ENCODE measurements at regions not wholly inside any gene's neighbourhood (a gene's known extent, or its start where the extent isn't known, plus 50 kb on each side); places are given as distances from the start of the nearest gene placed in this dataset.

DNA sequence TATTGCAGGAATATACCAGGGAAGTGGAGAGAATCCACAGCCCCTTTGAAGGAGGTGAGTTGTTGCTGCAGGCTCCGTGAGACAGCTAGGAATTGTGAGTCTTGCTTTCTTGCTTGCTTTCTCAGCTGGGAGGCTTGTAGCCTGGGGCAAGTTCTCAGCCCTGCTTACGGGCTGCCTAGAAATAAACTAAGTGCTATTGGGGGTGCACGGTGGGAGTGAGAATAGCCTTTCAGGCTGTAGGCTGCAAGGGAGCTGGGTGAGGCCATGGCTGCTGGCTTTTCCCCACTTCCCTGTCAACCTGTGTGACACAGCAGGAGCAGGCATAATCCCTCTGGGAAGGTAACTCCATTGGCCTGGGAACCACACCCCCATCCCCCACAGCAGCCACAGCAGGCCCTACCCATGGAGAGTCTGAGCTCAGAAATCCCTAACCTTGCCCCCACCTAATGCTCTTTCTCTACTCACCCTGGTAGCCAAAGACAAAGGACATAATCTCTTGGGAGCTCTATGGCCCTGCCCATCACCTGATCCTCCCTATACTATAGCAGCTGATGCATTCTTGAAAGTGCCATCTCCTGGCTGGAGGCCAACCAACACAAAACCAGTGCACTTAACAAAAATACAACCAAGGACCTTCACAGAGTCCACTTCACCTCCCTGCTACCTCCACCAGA, 113.0 kb downstream of the MMRN1 start:
- POLR2A ChIA-PET: no interaction called here
- Mint-ChIP-seq H3K27ac (no peak overlapping the region), H3K9me3 (peaks cover 0 to 9% (median 2%) of the 10 kb centered on the region in 9 donors), H3K4me3 (no peak overlapping the region), H3K4me1 (no peaks in the 10 kb centered on the region), H3K36me3 (no peaks in the 10 kb centered on the region), H3K27me3 (peaks cover 0 to 10% (median 3%) of the 10 kb centered on the region in 5 donors)
- DNase-seq (no peak), ATAC-seq (no peak)

DNA sequence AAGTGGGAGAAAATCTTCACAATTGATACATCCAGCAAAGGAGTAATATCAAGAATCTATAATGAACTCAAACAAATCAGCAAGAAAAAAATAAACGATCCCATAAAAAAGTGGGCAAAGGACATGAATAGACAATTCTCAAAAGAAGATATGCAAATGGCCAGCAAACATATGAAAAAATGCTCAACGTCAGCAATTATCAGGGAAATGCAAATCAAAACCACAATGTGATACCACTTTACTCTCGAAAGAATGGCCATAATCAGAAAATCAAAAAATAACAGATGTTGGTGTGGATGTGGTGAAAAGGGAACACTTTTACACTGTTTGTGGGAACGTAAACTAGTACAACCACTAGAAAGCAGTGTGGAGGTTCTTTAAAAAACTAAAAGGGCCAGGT, 114.3 kb upstream of the CCSER1 start:
- H3K4me1 Mint-ChIP-seq: no peaks in the 10 kb centered on the region
- H3K9me3 Mint-ChIP-seq: peaks cover 0 to 14% (median 2%) of the 10 kb centered on the region in 9 donors
- H3K27me3 Mint-ChIP-seq: peaks cover 0 to 5% (median 2%) of the 10 kb centered on the region in 5 donors
- no peaks in the 10 kb centered on the region for H3K36me3 Mint-ChIP-seq
- no peak for ATAC-seq
- H3K4me3 Mint-ChIP-seq: no peak overlapping the region
- POLR2A ChIA-PET: no interaction called here
- DNase-seq: no peak
- no peak overlapping the region for H3K27ac Mint-ChIP-seq

DNA sequence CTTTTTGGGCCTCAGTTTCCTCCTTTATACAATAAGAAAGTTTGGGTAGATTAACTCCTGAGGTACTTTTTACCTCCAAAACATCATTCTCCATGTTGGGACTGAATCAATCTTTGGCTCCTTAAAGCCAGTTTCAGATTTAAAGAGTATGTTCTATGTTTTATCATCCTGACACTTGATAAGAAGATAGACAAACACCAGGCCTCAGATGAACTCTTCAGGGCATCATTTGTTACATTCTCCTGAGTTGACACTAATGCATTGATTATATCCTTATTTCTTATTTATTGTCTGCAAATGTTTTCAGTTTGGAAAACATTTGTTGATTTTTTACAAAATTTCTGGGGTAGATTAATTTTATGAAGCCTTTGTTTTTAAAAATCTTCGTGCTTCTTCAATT, 102.7 kb upstream of the CCSER1 start:
- ATAC-seq (no peak), DNase-seq (no peak)
- Mint-ChIP-seq H3K4me3 (no peak overlapping the region), H3K27ac (no peak overlapping the region), H3K27me3 (peaks cover 0 to 3% (median 0%) of the 10 kb centered on the region in 5 donors), H3K36me3 (no peaks in the 10 kb centered on the region), H3K4me1 (peaks cover 0 to 22% (median 0%) of the 10 kb centered on the region in 4 donors), H3K9me3 (no peaks in the 10 kb centered on the region)
- POLR2A ChIA-PET: no interaction called here

DNA sequence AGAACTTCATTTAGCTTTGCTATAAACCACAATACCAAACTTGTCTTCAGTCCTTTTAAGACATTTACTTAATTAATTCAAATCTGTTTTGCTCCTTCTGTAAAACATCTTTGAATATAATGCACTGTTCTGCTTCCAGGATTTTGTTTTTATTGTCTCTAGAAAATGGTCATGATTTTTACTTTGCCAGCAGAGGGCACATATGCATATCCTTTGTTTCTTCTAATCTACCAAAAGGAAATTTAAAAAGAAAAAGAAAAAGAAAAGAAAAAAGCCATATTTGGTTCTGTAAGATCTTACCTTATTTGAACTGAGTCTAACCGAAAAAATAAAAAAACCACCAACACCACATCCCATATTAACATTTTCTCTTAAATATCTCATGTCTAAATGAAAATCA, 101.9 kb upstream of the CCSER1 start:
- Mint-ChIP-seq H3K4me1 (peaks cover 0 to 22% (median 0%) of the 10 kb centered on the region in 4 donors), H3K27me3 (peaks cover 0 to 3% (median 0%) of the 10 kb centered on the region in 5 donors), H3K36me3 (no peaks in the 10 kb centered on the region), H3K27ac (no peak overlapping the region), H3K9me3 (no peaks in the 10 kb centered on the region), H3K4me3 (no peak overlapping the region)
- POLR2A ChIA-PET: no interaction called here
- DNase-seq (no peak), ATAC-seq (no peak)

- no peak overlapping the region for H3K27ac Mint-ChIP-seq
- H3K9me3 Mint-ChIP-seq: peaks cover 0 to 2% (median 0%) of the 10 kb centered on the region in 9 donors
- H3K36me3 Mint-ChIP-seq: no peaks in the 10 kb centered on the region
- POLR2A ChIA-PET: no interaction called here
- H3K27me3 Mint-ChIP-seq: peaks cover 0 to 3% (median 0%) of the 10 kb centered on the region in 5 donors
- H3K4me1 Mint-ChIP-seq: peaks cover 0 to 22% (median 0%) of the 10 kb centered on the region in 4 donors
- ATAC-seq: no peak
- no peak for DNase-seq
- H3K4me3 Mint-ChIP-seq: no peak overlapping the region
These were observed 99.6 kb upstream of the CCSER1 start for GRCh38 chr4:90027565-90027964.

GRCh38 chr4:90028460-90028859, 98.7 kb upstream of the CCSER1 start:
- no peak for DNase-seq
- POLR2A ChIA-PET: no interaction called here
- H3K4me3 Mint-ChIP-seq: no peak overlapping the region
- H3K9me3 Mint-ChIP-seq: peaks cover 0 to 2% (median 0%) of the 10 kb centered on the region in 9 donors
- H3K4me1 Mint-ChIP-seq: peaks cover 0 to 22% (median 0%) of the 10 kb centered on the region in 4 donors
- no peaks in the 10 kb centered on the region for H3K36me3 Mint-ChIP-seq
- H3K27me3 Mint-ChIP-seq: peaks cover 0 to 5% (median 0%) of the 10 kb centered on the region in 5 donors
- no peak overlapping the region for H3K27ac Mint-ChIP-seq
- no peak for ATAC-seq

DNA sequence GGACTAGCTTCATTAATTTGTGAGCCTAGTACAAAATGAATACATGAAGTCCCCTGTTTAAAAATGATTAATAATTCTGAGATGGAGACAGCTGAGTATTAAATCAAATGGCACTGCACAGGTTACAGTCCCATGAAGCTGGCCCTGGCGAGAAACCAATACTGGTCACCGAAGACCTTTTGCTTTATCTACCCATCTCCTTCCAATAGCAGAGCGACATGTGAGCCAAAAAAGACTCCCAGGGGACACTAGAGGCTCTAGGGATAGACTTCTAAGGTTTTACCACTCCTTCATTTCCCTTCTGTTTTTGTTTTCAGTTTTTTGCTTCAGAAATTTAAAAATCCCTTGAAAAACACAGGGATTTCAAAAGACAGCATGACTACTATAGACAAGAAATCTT, 97.0 kb upstream of the CCSER1 start:
- ATAC-seq: no peak
- Mint-ChIP-seq H3K4me1 (peaks cover 0 to 22% (median 0%) of the 10 kb centered on the region in 4 donors), H3K27me3 (peaks cover 0 to 7% (median 0%) of the 10 kb centered on the region in 5 donors), H3K9me3 (peaks cover 0 to 13% (median 4%) of the 10 kb centered on the region in 9 donors), H3K27ac (no peak overlapping the region), H3K4me3 (no peak overlapping the region), H3K36me3 (no peaks in the 10 kb centered on the region)
- DNase-seq: no peak
- POLR2A ChIA-PET: no interaction called here

GRCh38 chr4:90030953-90031352, 96.2 kb upstream of the CCSER1 start:
- H3K27ac Mint-ChIP-seq: no peak overlapping the region
- no peak overlapping the region for H3K4me3 Mint-ChIP-seq
- peaks cover 0 to 19% (median 0%) of the 10 kb centered on the region in 4 donors for H3K4me1 Mint-ChIP-seq
- POLR2A ChIA-PET: no interaction called here
- peaks cover 0 to 7% (median 3%) of the 10 kb centered on the region in 5 donors for H3K27me3 Mint-ChIP-seq
- no peak for ATAC-seq
- peaks cover 0 to 19% (median 5%) of the 10 kb centered on the region in 9 donors for H3K9me3 Mint-ChIP-seq
- no peaks in the 10 kb centered on the region for H3K36me3 Mint-ChIP-seq
- no peak for DNase-seq

- no peak overlapping the region for H3K4me3 Mint-ChIP-seq
- H3K36me3 Mint-ChIP-seq: no peaks in the 10 kb centered on the region
- no peak overlapping the region for H3K27ac Mint-ChIP-seq
- DNase-seq (no peak), ATAC-seq (no peak)
- H3K4me1 Mint-ChIP-seq: no peaks in the 10 kb centered on the region
- H3K9me3 Mint-ChIP-seq: peaks cover 0 to 17% (median 6%) of the 10 kb centered on the region in 9 donors
- POLR2A ChIA-PET: no interaction called here
- H3K27me3 Mint-ChIP-seq: peaks cover 0 to 3% (median 0%) of the 10 kb centered on the region in 5 donors
These were observed 88.1 kb upstream of the CCSER1 start for GRCh38 chr4:90039122-90039521.

- no peaks in the 10 kb centered on the region for H3K36me3 Mint-ChIP-seq
- H3K4me3 Mint-ChIP-seq: no peak overlapping the region
- H3K27me3 Mint-ChIP-seq: no peaks in the 10 kb centered on the region
- peaks cover 0 to 1% (median 0%) of the 10 kb centered on the region in 9 donors for H3K9me3 Mint-ChIP-seq
- DNase-seq (no peak), ATAC-seq (no peak)
- POLR2A ChIA-PET: no interaction called here
- no peaks in the 10 kb centered on the region for H3K4me1 Mint-ChIP-seq
- no peak overlapping the region for H3K27ac Mint-ChIP-seq
These were observed 75.2 kb upstream of the CCSER1 start for GRCh38 chr4:90051999-90052398.

DNA sequence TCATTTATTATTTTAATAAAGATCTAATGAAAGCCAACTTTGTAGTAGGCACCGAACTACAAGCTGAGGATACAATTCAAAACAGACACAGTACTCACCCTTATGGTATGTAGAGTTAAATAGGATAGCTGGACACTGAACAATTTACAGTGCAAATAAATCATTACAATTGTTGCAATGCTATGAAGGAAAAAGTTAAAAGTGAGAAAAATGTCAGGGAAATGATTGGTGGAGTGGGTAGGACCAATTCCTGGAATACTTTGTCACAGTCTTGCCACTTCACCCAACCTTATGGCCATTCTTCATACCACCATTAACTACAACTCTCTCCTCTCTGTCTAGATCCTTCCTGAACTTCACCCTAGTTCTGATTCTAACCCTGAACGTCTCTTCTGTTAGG, 70.1 kb upstream of the CCSER1 start:
- peaks cover 0 to 1% (median 0%) of the 10 kb centered on the region in 9 donors for H3K9me3 Mint-ChIP-seq
- no peaks in the 10 kb centered on the region for H3K36me3 Mint-ChIP-seq
- H3K4me3 Mint-ChIP-seq: no peak overlapping the region
- H3K27ac Mint-ChIP-seq: no peak overlapping the region
- POLR2A ChIA-PET: no interaction called here
- no peak for ATAC-seq
- no peak for DNase-seq
- H3K4me1 Mint-ChIP-seq: no peaks in the 10 kb centered on the region
- no peaks in the 10 kb centered on the region for H3K27me3 Mint-ChIP-seq

GRCh38 chr4:90060039-90060438, 67.2 kb upstream of the CCSER1 start:
- ATAC-seq: no peak
- H3K4me1 Mint-ChIP-seq: no peaks in the 10 kb centered on the region
- H3K9me3 Mint-ChIP-seq: no peaks in the 10 kb centered on the region
- no peak overlapping the region for H3K27ac Mint-ChIP-seq
- H3K4me3 Mint-ChIP-seq: no peak overlapping the region
- peaks cover 0 to 3% (median 0%) of the 10 kb centered on the region in 5 donors for H3K27me3 Mint-ChIP-seq
- no peak for DNase-seq
- no peaks in the 10 kb centered on the region for H3K36me3 Mint-ChIP-seq
- POLR2A ChIA-PET: no interaction called here

DNA sequence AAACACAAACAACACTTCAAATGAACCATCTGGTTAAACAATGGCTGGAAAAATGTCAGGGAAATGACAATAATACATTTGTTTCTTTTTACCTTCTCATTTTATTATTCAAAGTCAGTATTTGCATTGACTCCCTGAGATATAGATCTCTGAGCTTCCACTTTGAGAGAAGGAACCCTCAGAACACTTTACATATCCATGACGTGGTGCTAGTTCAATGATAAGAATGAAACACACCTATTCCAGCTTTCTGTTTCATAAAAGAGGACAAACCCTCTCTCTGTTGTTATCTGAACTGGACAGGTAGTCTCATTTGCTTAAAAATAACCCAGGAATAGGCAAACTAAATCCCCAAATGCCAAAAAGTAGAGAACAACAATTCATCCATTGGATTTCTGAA, 65.3 kb upstream of the CCSER1 start:
- Mint-ChIP-seq H3K27ac (no peak overlapping the region), H3K27me3 (peaks cover 0 to 3% (median 0%) of the 10 kb centered on the region in 5 donors), H3K4me1 (no peaks in the 10 kb centered on the region), H3K4me3 (no peak overlapping the region), H3K9me3 (no peaks in the 10 kb centered on the region), H3K36me3 (no peaks in the 10 kb centered on the region)
- ATAC-seq (no peak), DNase-seq (no peak)
- POLR2A ChIA-PET: no interaction called here

- H3K4me3 Mint-ChIP-seq: no peak overlapping the region
- H3K4me1 Mint-ChIP-seq: no peaks in the 10 kb centered on the region
- peaks cover 0 to 4% (median 0%) of the 10 kb centered on the region in 5 donors for H3K27me3 Mint-ChIP-seq
- DNase-seq (no peak), ATAC-seq (no peak)
- no peaks in the 10 kb centered on the region for H3K9me3 Mint-ChIP-seq
- POLR2A ChIA-PET: no interaction called here
- H3K36me3 Mint-ChIP-seq: no peaks in the 10 kb centered on the region
- H3K27ac Mint-ChIP-seq: no peak overlapping the region
These were observed 63.0 kb upstream of the CCSER1 start for GRCh38 chr4:90064196-90064595.
